HCT116 (cell line): ENCODE measurements at regions not wholly inside any gene's neighbourhood (a gene's known extent, or its start where the extent isn't known, plus 50 kb on each side); places are given as distances from the start of the nearest gene placed in this dataset.

Experiments
- ATAC-seq: fragments of 200-7000 bp; cut with Tn5 transposase; 2 replicates; pipeline ENCODE4 v1.9.1; 2020; ENCODE audit warnings: mild to moderate bottlenecking, moderate library complexity
- BruUV-seq: library from RNA; stranded (reverse); fragments of 400-500 nt; replicated peaks from 2 replicates; lab custom pipeline; 2021; lab: Mats Ljungman, UMichigan
- CTCF ChIA-PET: fragments of 300-600 bp; sonication (Branson Sonifier 250); formaldehyde crosslinking; loops from one replicate; lab custom pipeline; 2021; ENCODE audit warnings: antibody characterized with exemption; lab: Charles Lee
- POLR2A ChIA-PET: fragments of 300-600, 350-600 bp; sonication (Branson Sonifier 250); formaldehyde crosslinking; loops from one replicate; lab custom pipeline; 2021; ENCODE audit warnings: antibody characterized with exemption; lab: Charles Lee
- RAD21 ChIA-PET, 2 experiments: fragments of 300-600 bp; sonication (Branson Sonifier 250); formaldehyde crosslinking; loops; one replicate each; lab custom pipeline; 2023; ENCODE audit warnings: low total read pairs in 2 of 2; ENCODE audit not compliant: uncharacterized antibody in 2 of 2, unreplicated experiment in 2 of 2, low non-redundant PET in 1 of 2; lab: Charles Lee
- DNase-seq: peaks from one replicate; pipeline ENCODE4 v3.0.0-alpha.2; 2010; ENCODE audit warnings: low read depth, low spot score
- H2AFZ ChIP-seq: fragments of 200-600 bp; shearing (Covaris generic), sonication (generic); 2 replicates; pipeline ENCODE4 v1.6.1; 2017; ENCODE audit warnings: low read depth, mixed run types, mixed read lengths, antibody characterized with exemption, low read length; ENCODE audit not compliant: poor library complexity, severe bottlenecking
- H3K27ac ChIP-seq: 2 replicates; pipeline ENCODE4 v1.5.1; 2012; ENCODE audit warnings: low read depth, low read length
- H3K27me3 ChIP-seq: fragments of 200-600 bp; sonication (generic); 2 replicates; pipeline ENCODE4 v1.6.1; 2016; ENCODE audit warnings: mixed run types, low read length, mixed read lengths; ENCODE audit not compliant: insufficient read depth
- H3K36me3 ChIP-seq, 2 experiments: fragments of 200-500 bp in 1 of 2; fragments of 200-600 bp in 1 of 2; sonication (Bioruptor generic) in 1 of 2; sonication (generic) in 1 of 2; 2 replicates each; pipeline versions ENCODE4 v1.5.1 to v1.6.1; 2014 to 2016; ENCODE audit warnings: low read length in 2 of 2, inconsistent platforms in 1 of 2, mixed read lengths in 1 of 2, mixed run types in 1 of 2; ENCODE audit not compliant: insufficient read depth in 2 of 2, control insufficient read depth in 1 of 2
- H3K4me1 ChIP-seq, 2 experiments: fragments of 200-600 bp in 1 of 2; sonication (generic) in 1 of 2; 2 replicates each; pipeline versions ENCODE4 v1.5.1 to v1.6.1; 2012 to 2017; ENCODE audit warnings: low read length in 2 of 2, inconsistent platforms in 1 of 2, mild to moderate bottlenecking in 1 of 2, mixed read lengths in 1 of 2, mixed run types in 1 of 2, moderate library complexity in 1 of 2; ENCODE audit not compliant: insufficient read depth in 2 of 2, control insufficient read depth in 1 of 2
- H3K4me2 ChIP-seq: fragments of 200-600 bp; sonication (generic); 2 replicates; pipeline ENCODE4 v1.6.1; 2017; ENCODE audit warnings: mixed run types, low read length, mixed read lengths
- H3K4me3 ChIP-seq, 2 experiments: fragments of 200-600 bp in 1 of 2; sonication (generic) in 1 of 2; replicated peaks in 1 of 2; 2 replicates each; pipeline ENCODE4 v1.5.1; 2011 to 2016; ENCODE audit warnings: low read length in 2 of 2, control low read depth in 1 of 2, low read depth in 1 of 2, mild to moderate bottlenecking in 1 of 2, mixed read lengths in 1 of 2, mixed run types in 1 of 2
- H3K79me2 ChIP-seq: fragments of 200-600 bp; sonication (generic); 2 replicates; pipeline ENCODE4 v1.6.1; 2017; ENCODE audit warnings: mild to moderate bottlenecking, mixed run types, low read length, moderate library complexity, mixed read lengths; ENCODE audit not compliant: insufficient read depth
- H3K9ac ChIP-seq: fragments of 200-600 bp; sonication (generic); 2 replicates; pipeline ENCODE4 v1.6.1; 2016; ENCODE audit warnings: low read length, mixed read lengths
- H3K9me2 ChIP-seq: fragments of 200-600 bp; sonication (generic), shearing (Covaris generic); 2 replicates; pipeline ENCODE4 v1.6.1; 2017; ENCODE audit warnings: mixed run types, mild to moderate bottlenecking, moderate library complexity; ENCODE audit not compliant: insufficient read depth
- H3K9me3 ChIP-seq, 2 experiments: fragments of 200-500 bp in 1 of 2; fragments of 200-600 bp in 1 of 2; sonication (Bioruptor generic) in 1 of 2; sonication (generic) in 1 of 2; 2 replicates each; pipeline ENCODE4 v1.6.1; 2014 to 2017; ENCODE audit warnings: low read length in 2 of 2, mixed read lengths in 2 of 2, inconsistent platforms in 1 of 2, low read depth in 1 of 2, mild to moderate bottlenecking in 1 of 2, mixed run types in 1 of 2, moderate library complexity in 1 of 2; ENCODE audit not compliant: control insufficient read depth in 1 of 2, insufficient read depth in 1 of 2
- H4K20me1 ChIP-seq: fragments of 200-600 bp; sonication (generic), shearing (Covaris generic); 2 replicates; pipeline ENCODE4 v1.6.1; 2017; ENCODE audit warnings: mixed run types, mild to moderate bottlenecking, moderate library complexity; ENCODE audit not compliant: insufficient read depth
- CEBPB ChIP-seq: IDR thresholded peaks from 2 replicates; pipeline ENCODE4 v1.6.1; 2012; ENCODE audit warnings: low read depth
- ELF1 ChIP-seq: IDR thresholded peaks from 2 replicates; pipeline ENCODE4 v1.6.1; 2012; ENCODE audit warnings: low read depth, borderline replicate concordance
- EZH2 ChIP-seq: fragments of 200-600 bp; sonication (generic); IDR thresholded peaks from 2 replicates; pipeline ENCODE4 v1.6.1; 2017; ENCODE audit warnings: antibody characterized with exemption, mixed run types
- JUND ChIP-seq: IDR thresholded peaks from 2 replicates; pipeline ENCODE4 v1.6.1; 2012
- MAX ChIP-seq: IDR thresholded peaks from 2 replicates; pipeline ENCODE4 v1.6.1; 2012
- POLR2A ChIP-seq: IDR thresholded peaks from 2 replicates; pipeline ENCODE4 v1.7.0; 2011; ENCODE audit warnings: borderline replicate concordance; ENCODE audit not compliant: insufficient read depth, insufficient read length; ENCODE audit errors: extremely low read depth
- RAD21 ChIP-seq: IDR thresholded peaks from 2 replicates; pipeline ENCODE4 v1.6.1; 2012; ENCODE audit warnings: low read depth, mild to moderate bottlenecking
- SIN3A ChIP-seq: IDR thresholded peaks from 2 replicates; pipeline ENCODE4 v1.6.1; 2012; ENCODE audit warnings: low read depth
- SRF ChIP-seq: IDR thresholded peaks from 2 replicates; pipeline ENCODE4 v1.6.1; 2012; ENCODE audit warnings: low read depth
- YY1 ChIP-seq: IDR thresholded peaks from 2 replicates; pipeline ENCODE4 v1.6.1; 2011; ENCODE audit warnings: low read length, low read depth, moderate library complexity, mild to moderate bottlenecking; ENCODE audit not compliant: insufficient replicate concordance; ENCODE audit errors: extremely low read depth
- ZBTB33 ChIP-seq: IDR thresholded peaks from 2 replicates; pipeline ENCODE4 v1.6.1; 2011; ENCODE audit warnings: mild to moderate bottlenecking, low read length, moderate library complexity; ENCODE audit not compliant: insufficient replicate concordance; ENCODE audit errors: extremely low read depth
- ZNF274 ChIP-seq: fragments of 200-500 bp; sonication (Bioruptor generic); IDR thresholded peaks from 2 replicates; pipeline ENCODE4 v1.6.1; 2014; ENCODE audit warnings: mild to moderate bottlenecking, low read depth, low read length, inconsistent platforms
- intact Hi-C: fragments of 100-400 bp; cut with micrococcal nuclease; formaldehyde crosslinking; loops from 2 replicates; pipeline ENCODE4 v1.10.0; 2022
- TF ChIP-seq, protein P1 (sequence below): IDR thresholded peaks from 2 replicates; pipeline ENCODE4 v1.6.1; 2012; ENCODE audit warnings: low read depth
- TF ChIP-seq, protein P2 (sequence below): IDR thresholded peaks from 2 replicates; pipeline ENCODE4 v1.6.1; 2012

DNA sequence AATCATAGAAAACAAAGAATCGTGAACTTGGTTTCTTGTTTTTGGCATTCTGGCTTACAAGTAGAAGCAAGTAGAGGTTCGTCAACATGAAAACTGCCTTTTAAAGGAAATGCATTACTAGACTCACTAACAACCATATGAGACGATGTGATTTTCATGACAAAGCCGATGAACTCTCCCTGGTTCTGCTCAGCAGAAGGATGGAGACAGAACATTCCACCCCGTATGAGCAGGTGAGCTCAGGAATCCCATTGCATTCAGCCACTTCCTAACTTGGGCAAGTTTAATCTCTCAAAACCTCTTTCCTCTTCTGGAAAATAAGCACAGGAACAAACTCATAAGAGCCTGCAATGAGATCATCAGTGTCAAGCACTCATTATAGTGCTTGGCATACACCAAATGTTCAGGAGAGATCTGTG, 57.4 kb upstream of the SVIL start:
- Histone ChIP-seq H3K27me3 (no peaks in the 10 kb centered on the region), H3K4me2 (no peak overlapping the region), H3K9me2 (no peaks in the 10 kb centered on the region), H3K79me2 (peaks cover 31% of the 10 kb centered on the region), H3K9ac (no peak overlapping the region), H3K27ac (no peak overlapping the region), H3K36me3 (no peaks in the 10 kb centered on the region), H3K4me3 (no peak overlapping the region), H4K20me1 (no peaks in the 10 kb centered on the region; the same call in 1 of the 2 replicates), H3K9me3 (no peaks in the 10 kb centered on the region), H3K4me1 (peaks cover 35 to 40% of the 10 kb centered on the region in 2 experiments), H2AFZ (no peak overlapping the region)
- no peak for ATAC-seq
- ChIA-PET RAD21 (no interaction called here), CTCF (no interaction called here), POLR2A (interaction anchor here (0.6 kb wide), 1 partner anchor 67 kb away, joined by 3 read pairs; no protein-coding TSS in a partner anchor)
- no peak for DNase-seq
- intact Hi-C loops = no loop called here
- TF ChIP-seq ELF1 (no peak), SIN3A (no peak), ZBTB33 (no peak), POLR2A (no peak), RAD21 (no peak), ZNF274 (no peak), CEBPB (no peak), YY1 (no peak), EZH2 (no peak), MAX (no peak), SRF (no peak), JUND (no peak)
- TF ChIP-seq, protein P1, sequence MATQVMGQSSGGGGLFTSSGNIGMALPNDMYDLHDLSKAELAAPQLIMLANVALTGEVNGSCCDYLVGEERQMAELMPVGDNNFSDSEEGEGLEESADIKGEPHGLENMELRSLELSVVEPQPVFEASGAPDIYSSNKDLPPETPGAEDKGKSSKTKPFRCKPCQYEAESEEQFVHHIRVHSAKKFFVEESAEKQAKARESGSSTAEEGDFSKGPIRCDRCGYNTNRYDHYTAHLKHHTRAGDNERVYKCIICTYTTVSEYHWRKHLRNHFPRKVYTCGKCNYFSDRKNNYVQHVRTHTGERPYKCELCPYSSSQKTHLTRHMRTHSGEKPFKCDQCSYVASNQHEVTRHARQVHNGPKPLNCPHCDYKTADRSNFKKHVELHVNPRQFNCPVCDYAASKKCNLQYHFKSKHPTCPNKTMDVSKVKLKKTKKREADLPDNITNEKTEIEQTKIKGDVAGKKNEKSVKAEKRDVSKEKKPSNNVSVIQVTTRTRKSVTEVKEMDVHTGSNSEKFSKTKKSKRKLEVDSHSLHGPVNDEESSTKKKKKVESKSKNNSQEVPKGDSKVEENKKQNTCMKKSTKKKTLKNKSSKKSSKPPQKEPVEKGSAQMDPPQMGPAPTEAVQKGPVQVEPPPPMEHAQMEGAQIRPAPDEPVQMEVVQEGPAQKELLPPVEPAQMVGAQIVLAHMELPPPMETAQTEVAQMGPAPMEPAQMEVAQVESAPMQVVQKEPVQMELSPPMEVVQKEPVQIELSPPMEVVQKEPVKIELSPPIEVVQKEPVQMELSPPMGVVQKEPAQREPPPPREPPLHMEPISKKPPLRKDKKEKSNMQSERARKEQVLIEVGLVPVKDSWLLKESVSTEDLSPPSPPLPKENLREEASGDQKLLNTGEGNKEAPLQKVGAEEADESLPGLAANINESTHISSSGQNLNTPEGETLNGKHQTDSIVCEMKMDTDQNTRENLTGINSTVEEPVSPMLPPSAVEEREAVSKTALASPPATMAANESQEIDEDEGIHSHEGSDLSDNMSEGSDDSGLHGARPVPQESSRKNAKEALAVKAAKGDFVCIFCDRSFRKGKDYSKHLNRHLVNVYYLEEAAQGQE = no peak
- TF ChIP-seq, protein P2, sequence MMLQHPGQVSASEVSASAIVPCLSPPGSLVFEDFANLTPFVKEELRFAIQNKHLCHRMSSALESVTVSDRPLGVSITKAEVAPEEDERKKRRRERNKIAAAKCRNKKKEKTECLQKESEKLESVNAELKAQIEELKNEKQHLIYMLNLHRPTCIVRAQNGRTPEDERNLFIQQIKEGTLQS = no peak
- BruUV-seq = no TSS peak
